T-cell (primary cell): ENCODE measurements at regions not wholly inside any gene's neighbourhood (a gene's known extent, or its start where the extent isn't known, plus 50 kb on each side); places are given as distances from the start of the nearest gene placed in this dataset.
"Not testable (repeated sequence)": the region's sequence is repeated elsewhere in the genome, so short reads cannot be mapped to it uniquely, and the experiment has no call there.

ENCODE experiments used
- ATAC-seq, 4 experiments: fragments of 200-7000 bp in 3 of 4; fragments of 150-1000 bp in 1 of 4; cut with Tn5 transposase; replicated peaks in 1 of 4; 1 replicate in 3 of 4; 2 replicates in 1 of 4; pipeline ENCODE4 v1.10.0; 2021; ENCODE audit warnings: moderate library complexity in 3 of 4, mild to moderate bottlenecking in 2 of 4, moderate number of reproducible peaks in 1 of 4
- CTCF ChIA-PET, 2 donors: fragments of 300-600 bp; sonication (Branson Sonifier 250); formaldehyde crosslinking; loops; one replicate each; lab custom pipeline; 2022; ENCODE audit warnings: antibody characterized with exemption in 2 of 2; lab: Charles Lee
- POLR2A ChIA-PET, 2 donors: fragments of 300-600 bp; sonication (Branson Sonifier 250); formaldehyde crosslinking; loops; one replicate each; lab custom pipeline; 2022; ENCODE audit warnings: antibody characterized with exemption in 2 of 2; lab: Charles Lee
- DNase-seq, 35 experiments: peaks; one replicate each; pipeline versions ENCODE4 v3.0.0 to v3.0.0-alpha.2; 2013 to 2023
- H3K27ac ChIP-seq: one replicate; pipeline ENCODE4 v1.5.1; 2013; ENCODE audit warnings: low read length
- H3K27me3 ChIP-seq, 2 experiments: replicated peaks in 1 of 2; 1 replicate in 1 of 2; 2 replicates in 1 of 2; pipeline versions ENCODE4 v1.6.1 to v1.7.0; 2013; ENCODE audit warnings: low read length in 1 of 2, mixed read lengths in 1 of 2; ENCODE audit not compliant: control insufficient read depth in 2 of 2, insufficient read depth in 2 of 2; ENCODE audit errors: extremely low read depth in 1 of 2
- H3K36me3 ChIP-seq, 2 donors: 1 replicate in 1 of 2; 2 replicates in 1 of 2; pipeline versions ENCODE4 v1.6.1 to v1.7.0; 2013; ENCODE audit warnings: low read length in 1 of 2; ENCODE audit not compliant: control insufficient read depth in 2 of 2, insufficient read depth in 1 of 2; ENCODE audit errors: extremely low read depth in 1 of 2
- H3K4me1 ChIP-seq, 2 experiments: 1 replicate in 1 of 2; 2 replicates in 1 of 2; pipeline versions ENCODE4 v1.6.1 to v1.7.0; 2013; ENCODE audit warnings: low read length in 2 of 2, mixed read lengths in 1 of 2; ENCODE audit not compliant: insufficient read depth in 2 of 2, control insufficient read depth in 1 of 2; ENCODE audit errors: extremely low read depth in 1 of 2
- H3K4me3 ChIP-seq, 2 donors: 1 replicate in 1 of 2; 2 replicates in 1 of 2; pipeline versions ENCODE4 v1.5.1 to v1.7.0; 2013; ENCODE audit warnings: mild to moderate bottlenecking in 2 of 2, low read length in 1 of 2, moderate library complexity in 1 of 2; ENCODE audit not compliant: control insufficient read depth in 1 of 2; ENCODE audit errors: extremely low read depth in 1 of 2
- H3K9me3 ChIP-seq: 2 replicates; pipeline ENCODE4 v1.7.0; 2013
- H3K27ac Mint-ChIP-seq, 2 donors: one replicate each; pipeline ENCODE4 v1.8.0; 2020 to 2021; ENCODE audit warnings: mild to moderate bottlenecking in 2 of 2, mixed read lengths in 2 of 2
- H3K27me3 Mint-ChIP-seq, 2 donors: one replicate each; pipeline ENCODE4 v1.8.0; 2021 to 2022; ENCODE audit warnings: mixed read lengths in 2 of 2
- H3K36me3 Mint-ChIP-seq: one replicate; pipeline ENCODE4 v1.8.0; 2021; ENCODE audit warnings: mixed read lengths
- H3K4me1 Mint-ChIP-seq, 3 donors: one replicate each; pipeline ENCODE4 v1.8.0; 2020 to 2022; ENCODE audit warnings: mixed read lengths in 3 of 3, mild to moderate bottlenecking in 1 of 3
- H3K4me3 Mint-ChIP-seq, 3 donors: one replicate each; pipeline ENCODE4 v1.8.0; 2020 to 2022; ENCODE audit warnings: mild to moderate bottlenecking in 3 of 3, mixed read lengths in 3 of 3, moderate library complexity in 3 of 3
- H3K9me3 Mint-ChIP-seq, 3 donors: one replicate each; pipeline ENCODE4 v1.8.0; 2020 to 2022; ENCODE audit warnings: mixed read lengths in 3 of 3
- WGBS: methylation state at CpG from one replicate; pipeline ENCODE4 v1.1.5; 2013; ENCODE audit warnings: missing lambda C conversion rate; ENCODE audit not compliant: insufficient coverage; 5-methylcytosine and 5-hydroxymethylcytosine counted together

DNA sequence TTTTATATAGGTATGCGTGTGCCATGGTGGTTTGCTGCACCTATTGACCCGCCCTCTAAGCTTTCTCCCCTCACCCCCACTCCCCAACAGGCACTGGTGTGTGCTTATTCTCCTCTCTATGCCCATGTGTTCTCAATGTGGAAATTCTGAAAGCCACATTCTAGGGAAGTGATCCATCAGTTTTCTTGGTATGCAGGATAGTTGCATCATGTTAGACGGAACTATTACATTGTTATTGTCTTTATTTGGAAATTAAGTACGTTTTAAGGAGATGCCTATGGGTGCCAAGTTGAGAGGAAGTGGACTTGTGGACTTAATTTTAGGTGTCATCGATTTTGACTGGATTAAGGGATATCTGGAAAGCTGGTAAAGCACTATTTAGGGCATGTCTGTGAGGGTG lies 204.6 kb downstream of the RBM46 start:
- ChIA-PET POLR2A (no interaction called here), CTCF (interaction anchor here in 1 of 2 donors (0.7 kb wide), 1 partner anchor 30 kb away, joined by 3 read pairs; no protein-coding TSS in a partner anchor)
- Mint-ChIP-seq H3K36me3 (no peaks in the 10 kb centered on the region), H3K9me3 (no peaks in the 10 kb centered on the region), H3K27ac (no peak overlapping the region), H3K4me1 (no peaks in the 10 kb centered on the region), H3K27me3 (peaks cover 4% of the 10 kb centered on the region in 2 donors), H3K4me3 (no peak overlapping the region)
- no peaks in the 10 kb centered on the region for H3K4me1 ChIP-seq
- H3K27ac ChIP-seq: no peak overlapping the region
- ATAC-seq (no peak), DNase-seq (no peak)
- no peak overlapping the region for H3K4me3 ChIP-seq
- 69% methylated on average over 2 of the region's 5 CpGs for WGBS
- H3K9me3 ChIP-seq: no peaks in the 10 kb centered on the region
- no peaks in the 10 kb centered on the region for H3K27me3 ChIP-seq
- H3K36me3 ChIP-seq: no peaks in the 10 kb centered on the region

- H3K4me1 Mint-ChIP-seq: no peaks in the 10 kb centered on the region
- Histone ChIP-seq H3K4me3 (no peak overlapping the region), H3K27me3 (no peaks in the 10 kb centered on the region), H3K27ac (no peak overlapping the region), H3K4me1 (no peaks in the 10 kb centered on the region), H3K9me3 (no peaks in the 10 kb centered on the region), H3K36me3 (no peaks in the 10 kb centered on the region)
- no CpG with 5 or more reads among the region's 3 CpGs for WGBS
- no peaks in the 10 kb centered on the region for H3K9me3 Mint-ChIP-seq
- ATAC-seq: no peak
- ChIA-PET POLR2A (no interaction called here), CTCF (no interaction called here)
- H3K36me3 Mint-ChIP-seq: no peaks in the 10 kb centered on the region
- H3K27ac Mint-ChIP-seq: no peak overlapping the region
- H3K27me3 Mint-ChIP-seq: peaks cover 0 to 4% of the 10 kb centered on the region in 2 donors
- no peak for DNase-seq
- H3K4me3 Mint-ChIP-seq: no peak overlapping the region
Observed at GRCh38 chr4:154988511-154988910, 207.4 kb downstream of the RBM46 start.

- Histone ChIP-seq H3K27me3 (no peaks in the 10 kb centered on the region), H3K4me1 (no peaks in the 10 kb centered on the region), H3K9me3 (no peaks in the 10 kb centered on the region), H3K36me3 (no peaks in the 10 kb centered on the region), H3K27ac (no peak overlapping the region), H3K4me3 (no peak overlapping the region)
- DNase-seq (no peak), ATAC-seq (no peak)
- Mint-ChIP-seq H3K4me1 (no peaks in the 10 kb centered on the region), H3K36me3 (no peaks in the 10 kb centered on the region), H3K27me3 (peaks cover 0 to 3% of the 10 kb centered on the region in 2 donors), H3K27ac (no peak overlapping the region), H3K9me3 (no peaks in the 10 kb centered on the region), H3K4me3 (no peak overlapping the region)
- ChIA-PET POLR2A (no interaction called here), CTCF (no interaction called here)
- WGBS: 83% methylated on average over 1 of the region's 6 CpGs
Observed at GRCh38 chr4:154989511-154989910, 208.4 kb downstream of the RBM46 start.

GRCh38 chr4:154997866-154998265 lies 210.6 kb upstream of the NPY2R start:
- H3K27me3 ChIP-seq, H3K4me1 Mint-ChIP-seq, POLR2A ChIA-PET, H3K36me3 Mint-ChIP-seq, H3K27ac ChIP-seq, H3K9me3 Mint-ChIP-seq, H3K36me3 ChIP-seq, H3K9me3 ChIP-seq, H3K27ac Mint-ChIP-seq, CTCF ChIA-PET, H3K4me1 ChIP-seq, H3K4me3 Mint-ChIP-seq, DNase-seq, H3K4me3 ChIP-seq, ATAC-seq: not testable (repeated sequence)
- WGBS: 80% methylated on average over 2 of the region's 5 CpGs
- H3K27me3 Mint-ChIP-seq: peaks cover 0 to 13% of the 10 kb centered on the region in 2 donors

- Mint-ChIP-seq H3K4me3 (no peak overlapping the region), H3K36me3 (no peaks in the 10 kb centered on the region), H3K27ac (no peak overlapping the region), H3K9me3 (no peaks in the 10 kb centered on the region), H3K4me1 (no peaks in the 10 kb centered on the region), H3K27me3 (peaks cover 0 to 13% of the 10 kb centered on the region in 2 donors)
- POLR2A ChIA-PET: no interaction called here
- Histone ChIP-seq H3K4me3 (no peak overlapping the region), H3K36me3 (no peaks in the 10 kb centered on the region), H3K9me3 (no peaks in the 10 kb centered on the region), H3K27me3 (no peaks in the 10 kb centered on the region), H3K27ac (no peak overlapping the region), H3K4me1 (no peaks in the 10 kb centered on the region)
- CTCF ChIA-PET: no interaction called here
- ATAC-seq (no peak), DNase-seq (no peak)
- no CpG with 5 or more reads among the region's 3 CpGs for WGBS
Observed at GRCh38 chr4:154998284-154998683, 210.2 kb upstream of the NPY2R start.

- no CpG with 5 or more reads among the region's 1 CpG for WGBS
Observed at GRCh38 chr4:154998773-154999172, 209.7 kb upstream of the NPY2R start.

GRCh38 chr4:154999950-155000578 lies 208.4 kb upstream of the NPY2R start:
- POLR2A ChIA-PET: no interaction called here
- WGBS: 88% methylated on average over 1 of the region's 3 CpGs
- H3K27ac ChIP-seq: no peak overlapping the region
- DNase-seq (no peak), ATAC-seq (no peak)
- no peak overlapping the region for H3K27ac Mint-ChIP-seq
- H3K27me3 ChIP-seq: no peaks in the 10 kb centered on the region
- no peak overlapping the region for H3K4me3 Mint-ChIP-seq
- H3K27me3 Mint-ChIP-seq: peaks cover 0 to 13% of the 10 kb centered on the region in 2 donors
- H3K4me1 Mint-ChIP-seq: no peaks in the 10 kb centered on the region
- no peaks in the 10 kb centered on the region for H3K36me3 ChIP-seq
- no peak overlapping the region for H3K4me3 ChIP-seq
- H3K9me3 ChIP-seq: no peaks in the 10 kb centered on the region
- CTCF ChIA-PET: no interaction called here
- H3K4me1 ChIP-seq: no peaks in the 10 kb centered on the region
- H3K9me3 Mint-ChIP-seq: no peaks in the 10 kb centered on the region
- H3K36me3 Mint-ChIP-seq: no peaks in the 10 kb centered on the region

More at GRCh38 chr4:154998773-154999172, 209.7 kb upstream of the NPY2R start:
- Mint-ChIP-seq H3K27me3 (peaks cover 0 to 13% of the 10 kb centered on the region in 2 donors), H3K4me3 (no peak overlapping the region), H3K9me3 (no peaks in the 10 kb centered on the region), H3K36me3 (no peaks in the 10 kb centered on the region), H3K4me1 (no peaks in the 10 kb centered on the region), H3K27ac (no peak overlapping the region)
- CTCF ChIA-PET: no interaction called here
- Histone ChIP-seq H3K4me3 (no peak overlapping the region), H3K27me3 (no peaks in the 10 kb centered on the region), H3K9me3 (no peaks in the 10 kb centered on the region), H3K27ac (no peak overlapping the region), H3K4me1 (no peaks in the 10 kb centered on the region), H3K36me3 (no peaks in the 10 kb centered on the region)
- DNase-seq (no peak), ATAC-seq (no peak)
- POLR2A ChIA-PET: no interaction called here
